ENCODE measurements at regions not wholly inside any gene's neighbourhood (a gene's known extent, or its start where the extent isn't known, plus 50 kb on each side); places are given as distances from the start of the nearest gene placed in this dataset.

DNA sequence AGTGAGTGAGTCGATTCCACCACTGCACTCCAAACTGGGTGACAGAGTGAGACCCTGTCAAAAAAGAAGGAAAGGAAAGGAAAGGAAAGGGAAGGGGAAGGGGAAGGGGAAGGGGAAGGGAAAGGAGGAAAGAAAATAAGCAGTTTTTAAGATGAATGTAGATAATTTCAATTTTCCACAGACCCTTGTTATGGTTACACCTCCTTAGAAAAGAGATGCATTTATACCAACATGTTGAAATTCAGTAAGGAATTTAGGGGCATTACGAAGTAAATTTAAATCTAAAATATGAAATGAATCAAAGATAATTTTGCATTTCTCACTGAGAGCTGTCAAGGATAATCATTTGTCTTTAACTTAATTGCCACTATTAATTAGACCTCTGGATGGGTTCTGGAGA is 146.5 kb upstream of the TMC3 start:
- Histone ChIP-seq H2AFZ (ENCODE audit: low read length) (no peak overlapping the region), H3K14ac (ENCODE audit: insufficient read depth, low read length) (no peak overlapping the region), H3K23ac (ENCODE audit: insufficient read length, low read depth, low read length) (no peak overlapping the region), H2BK5ac (ENCODE audit: insufficient read length, low read length) (no peak overlapping the region), H3K4ac (ENCODE audit: low read depth, low read length) (no peak overlapping the region), H3K79me2 (ENCODE audit: insufficient read depth, low read length) (no peaks in the 10 kb centered on the region), H3K4me1 (ENCODE audit: insufficient read depth, low read length) (no peaks in the 10 kb centered on the region), H3T11ph (ENCODE audit: low read length) (no peak overlapping the region), H3K9ac (ENCODE audit: extremely low read depth, insufficient read length, low read length) (no peak overlapping the region), H2BK15ac (ENCODE audit: low read depth, low read length) (no peak overlapping the region), H2BK20ac (ENCODE audit: low read depth, low read length, poor library complexity, severe bottlenecking) (no peak overlapping the region), H2AK5ac (ENCODE audit: insufficient read length, low read length) (no peak overlapping the region), H3K27me3 (ENCODE audit: insufficient read depth, low read length) (no peaks in the 10 kb centered on the region), H4K8ac (replicated peaks; ENCODE audit: insufficient read length, low read depth, low read length) (no peak overlapping the region), H2BK120ac (ENCODE audit: low read depth, low read length, poor library complexity, severe bottlenecking) (no peak overlapping the region), H3K56ac (ENCODE audit: insufficient read length, low read depth, low read length) (no peak overlapping the region), H3K23me2 (ENCODE audit: insufficient read length, low read depth, low read length, poor library complexity, severe bottlenecking) (no peaks in the 10 kb centered on the region), H4K91ac (ENCODE audit: insufficient read length, low read depth, low read length) (no peak overlapping the region), H3K9me3 (ENCODE audit: control insufficient read depth, low read depth, low read length) (no peaks in the 10 kb centered on the region), H4K5ac (ENCODE audit: insufficient read length, low read depth, low read length) (no peak overlapping the region), H4K20me1 (ENCODE audit: control insufficient read depth, insufficient read depth, insufficient read length) (no peaks in the 10 kb centered on the region), H2BK12ac (ENCODE audit: insufficient read length, low read depth, low read length) (no peak overlapping the region), H3K18ac (ENCODE audit: insufficient read length, low read depth, low read length) (no peak overlapping the region), H3K27ac (ENCODE audit: insufficient read length, low read depth, low read length) (no peak overlapping the region), H3K4me2 (ENCODE audit: insufficient read depth, insufficient read length, low read length) (no peak overlapping the region), H3K79me1 (ENCODE audit: insufficient read depth, low read depth, low read length, poor library complexity, severe bottlenecking) (no peaks in the 10 kb centered on the region)
- no peaks in the 10 kb centered on the region; a peak in 1 of 5 replicates for H3K9me3 Mint-ChIP-seq
- no CpG with 5 or more reads among the region's 2 CpGs for WGBS (ENCODE audit: extremely low coverage, insufficient read length, low lambda C conversion rate)
- no peak overlapping the region for H3K27ac Mint-ChIP-seq
- TF ChIP-seq, protein P1, sequence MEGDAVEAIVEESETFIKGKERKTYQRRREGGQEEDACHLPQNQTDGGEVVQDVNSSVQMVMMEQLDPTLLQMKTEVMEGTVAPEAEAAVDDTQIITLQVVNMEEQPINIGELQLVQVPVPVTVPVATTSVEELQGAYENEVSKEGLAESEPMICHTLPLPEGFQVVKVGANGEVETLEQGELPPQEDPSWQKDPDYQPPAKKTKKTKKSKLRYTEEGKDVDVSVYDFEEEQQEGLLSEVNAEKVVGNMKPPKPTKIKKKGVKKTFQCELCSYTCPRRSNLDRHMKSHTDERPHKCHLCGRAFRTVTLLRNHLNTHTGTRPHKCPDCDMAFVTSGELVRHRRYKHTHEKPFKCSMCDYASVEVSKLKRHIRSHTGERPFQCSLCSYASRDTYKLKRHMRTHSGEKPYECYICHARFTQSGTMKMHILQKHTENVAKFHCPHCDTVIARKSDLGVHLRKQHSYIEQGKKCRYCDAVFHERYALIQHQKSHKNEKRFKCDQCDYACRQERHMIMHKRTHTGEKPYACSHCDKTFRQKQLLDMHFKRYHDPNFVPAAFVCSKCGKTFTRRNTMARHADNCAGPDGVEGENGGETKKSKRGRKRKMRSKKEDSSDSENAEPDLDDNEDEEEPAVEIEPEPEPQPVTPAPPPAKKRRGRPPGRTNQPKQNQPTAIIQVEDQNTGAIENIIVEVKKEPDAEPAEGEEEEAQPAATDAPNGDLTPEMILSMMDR (conservative IDR thresholded peaks at IDR 0.05), result no peak
- H3K27me3 Mint-ChIP-seq (ENCODE audit: low read depth), result peaks cover 3% of the 10 kb centered on the region; the same call in 1 of the 2 replicates
- H3K4me1 Mint-ChIP-seq, result no peaks in the 10 kb centered on the region
- H3K36me3 Mint-ChIP-seq (ENCODE audit: insufficient read depth in 1 of 3, low read depth in 3 of 3), result no peaks in the 10 kb centered on the region; a peak in 1 of 7 replicates
- no peak overlapping the region for H3K4me3 Mint-ChIP-seq
- DNase-seq, result no peak

Data from H9 (cell line).